GM19099 (cell line): ENCODE measurements at regions not wholly inside any gene's neighbourhood (a gene's known extent, or its start where the extent isn't known, plus 50 kb on each side); places are given as distances from the start of the nearest gene placed in this dataset.

ENCODE experiments used
- POLR2A ChIP-seq: IDR thresholded peaks from 3 replicates; pipeline ENCODE4 v1.6.1; 2011; ENCODE audit warnings: low read depth; ENCODE audit not compliant: insufficient read length; ENCODE audit errors: extremely low read depth

DNA sequence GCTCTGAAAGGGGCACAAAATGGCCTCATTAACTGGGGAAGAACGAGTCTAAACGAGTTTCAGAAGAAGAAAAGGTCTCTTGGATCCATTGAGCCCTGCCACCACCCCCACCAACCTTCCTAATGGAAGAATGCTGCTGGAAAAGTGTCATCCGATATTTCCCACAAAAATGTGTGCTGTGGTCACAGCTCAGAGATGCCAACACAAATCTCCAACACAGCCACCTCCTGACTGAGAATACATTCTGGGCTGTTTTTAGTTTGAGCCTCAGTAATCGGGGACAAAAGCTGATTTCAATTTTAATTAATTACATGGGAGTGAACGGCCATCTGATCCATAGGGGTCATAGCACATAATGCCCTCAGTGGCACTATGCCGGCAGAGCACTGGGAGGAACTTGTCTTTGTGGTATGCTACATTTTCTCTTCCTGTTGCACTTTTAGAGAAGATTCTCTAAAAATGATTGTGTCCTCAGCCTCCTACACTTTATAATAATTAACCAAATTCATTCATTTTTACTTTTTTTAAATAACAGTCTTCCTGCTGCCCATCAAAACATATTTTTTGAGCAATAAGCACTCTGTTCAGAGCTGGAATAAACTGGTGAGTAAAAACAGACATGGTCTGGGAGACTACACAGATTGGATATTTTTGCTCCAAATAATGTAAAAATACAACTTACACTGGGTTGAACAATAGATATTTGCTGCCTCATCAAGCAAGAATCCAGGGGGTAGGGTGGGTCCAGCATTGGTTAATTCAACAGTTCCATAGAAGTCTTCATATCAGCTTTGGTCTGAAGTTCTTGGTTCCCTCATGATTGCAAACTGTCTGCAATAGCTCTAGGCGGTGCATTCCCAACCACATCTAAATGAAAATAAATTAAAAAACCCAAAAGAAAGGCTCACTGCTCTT is 143.6 kb upstream of the TMEM170B start:
- TF ChIP-seq POLR2A = no peak

DNA sequence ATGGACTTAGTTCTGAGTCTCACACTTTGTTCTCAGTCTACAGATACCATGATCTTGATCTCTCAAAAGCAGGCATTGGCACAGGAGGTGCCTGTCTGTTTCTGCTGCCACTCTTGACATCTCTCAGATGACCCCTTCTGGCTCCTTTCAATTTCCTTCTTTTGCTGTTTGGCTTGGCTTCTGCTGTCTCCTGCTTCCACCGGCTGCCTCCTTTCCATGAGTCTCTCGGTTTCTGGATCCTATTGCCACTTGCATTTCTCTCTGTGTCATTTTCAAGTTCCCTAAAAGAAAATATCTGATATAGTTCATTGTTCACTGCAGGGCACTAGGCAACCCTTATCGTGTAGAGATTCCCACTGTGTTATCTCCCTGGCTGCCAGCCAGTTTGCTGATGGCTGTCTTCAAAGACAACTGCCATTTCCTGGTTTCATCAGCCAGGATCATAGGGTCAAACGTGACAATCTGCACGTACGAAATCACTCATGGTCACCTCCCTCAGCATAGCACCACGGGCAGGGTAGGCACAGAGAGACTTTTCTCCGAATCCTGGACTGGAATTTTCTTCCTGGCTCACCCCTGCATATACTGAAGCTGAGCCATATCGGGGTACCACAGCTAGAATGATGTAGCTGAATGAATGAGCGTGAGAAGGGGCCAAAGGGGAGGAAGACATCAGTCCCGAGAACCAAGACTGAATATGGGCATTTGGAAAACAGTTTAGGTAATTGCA is 144.6 kb upstream of the TMEM170B start:
- no peak for TF ChIP-seq POLR2A

DNA sequence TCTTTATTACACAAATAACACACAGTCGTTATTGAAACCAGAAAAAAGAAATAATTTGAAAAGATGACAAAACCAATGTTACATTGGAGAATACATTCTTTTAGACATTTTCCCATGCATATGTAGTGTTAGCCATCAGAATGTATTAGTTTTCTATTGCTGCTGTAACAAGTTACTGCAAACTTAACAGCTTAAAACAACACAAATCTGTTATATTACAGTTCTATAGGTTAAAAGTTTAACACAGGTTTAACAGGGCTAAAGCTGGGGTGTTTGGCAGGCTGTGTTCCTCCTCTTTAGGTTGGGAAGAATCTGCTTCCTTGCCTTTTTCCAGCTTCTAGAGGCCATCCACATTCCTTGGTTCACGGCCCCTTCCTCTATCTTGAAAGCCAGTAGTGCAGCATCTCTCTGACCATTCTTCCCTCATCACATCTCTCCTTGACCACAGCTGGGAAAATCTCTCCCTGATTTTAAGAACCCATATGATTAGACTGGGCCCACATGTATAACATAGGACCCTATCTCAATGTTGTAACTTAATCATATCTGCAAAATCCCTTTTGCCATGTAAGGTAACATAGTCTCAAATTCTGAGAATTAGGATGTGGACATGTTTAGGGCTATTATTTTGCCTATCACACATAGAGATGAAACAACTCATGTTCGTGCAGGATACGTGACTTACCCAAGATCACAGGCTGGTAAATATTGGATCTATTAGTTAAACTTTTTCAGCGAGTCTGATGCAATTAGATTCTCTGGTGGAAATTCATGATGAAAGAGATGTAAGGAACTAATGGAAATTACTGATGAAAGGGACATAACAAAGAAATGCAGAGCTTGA is 145.4 kb upstream of the TMEM170B start:
- TF ChIP-seq POLR2A = no peak

DNA sequence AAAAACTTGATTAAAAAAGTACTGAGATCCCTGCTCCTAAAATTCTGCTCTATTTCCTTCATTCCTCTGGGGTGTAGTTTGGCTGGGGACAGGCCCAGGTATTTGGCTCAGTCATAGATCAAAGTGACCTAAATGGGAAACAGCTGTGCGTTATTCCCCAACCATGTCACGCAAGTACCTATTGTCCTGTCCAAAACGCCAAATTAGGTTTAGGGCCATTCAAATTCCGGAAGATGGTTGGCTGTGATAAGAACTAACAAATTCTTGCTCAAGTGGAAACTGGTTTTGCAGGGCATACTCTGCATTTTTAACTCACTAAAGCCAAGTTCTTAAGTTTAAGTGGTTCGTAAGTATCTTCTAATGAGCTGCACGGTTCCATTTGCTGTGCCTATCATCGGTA is 147.6 kb upstream of the TMEM170B start:
- TF ChIP-seq POLR2A = no peak

DNA sequence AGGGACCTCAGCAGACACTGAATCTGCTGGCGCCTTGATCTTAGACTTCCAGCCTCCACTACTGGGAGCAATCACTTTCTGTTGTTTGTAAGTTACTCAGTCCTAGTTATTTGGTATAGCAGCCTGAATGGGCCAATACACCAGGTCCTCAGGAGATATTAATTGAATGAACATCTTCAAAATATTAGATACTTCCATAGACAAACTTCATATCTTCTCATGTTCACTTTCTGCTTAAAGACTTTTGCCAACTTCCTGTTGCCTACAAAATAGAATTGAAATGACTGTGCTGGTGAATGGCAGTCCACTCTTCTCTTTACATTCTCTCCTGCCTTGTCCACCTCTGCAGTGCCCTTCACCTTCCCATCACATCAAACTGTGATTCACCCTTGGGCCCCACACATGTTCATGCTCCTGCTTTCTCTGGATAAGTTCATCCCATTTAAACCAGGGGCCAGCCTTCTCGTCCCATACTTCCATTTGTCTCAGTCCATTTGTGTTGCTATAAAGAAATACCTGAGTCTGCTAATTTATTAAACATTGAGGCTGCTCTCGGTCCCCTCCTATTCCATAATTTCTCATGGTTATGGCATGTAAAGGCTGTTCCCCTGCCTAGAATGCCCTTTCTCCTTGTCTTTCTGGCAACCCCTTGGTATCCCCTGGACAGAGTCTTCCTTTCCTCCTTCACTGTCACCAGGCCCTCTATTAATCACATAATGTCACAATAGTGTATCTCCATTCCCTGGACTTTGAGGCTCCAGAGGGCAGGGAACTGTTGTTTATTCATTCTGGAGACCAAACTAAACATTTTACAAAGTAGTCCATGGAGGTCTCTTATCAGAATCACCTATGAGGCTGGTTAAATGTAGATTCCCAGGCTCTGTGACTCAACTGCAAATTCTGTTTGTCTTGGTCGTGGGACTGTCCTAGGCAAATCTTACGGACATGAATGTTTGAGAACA is 148.3 kb upstream of the TMEM170B start:
- TF ChIP-seq POLR2A = no peak

DNA sequence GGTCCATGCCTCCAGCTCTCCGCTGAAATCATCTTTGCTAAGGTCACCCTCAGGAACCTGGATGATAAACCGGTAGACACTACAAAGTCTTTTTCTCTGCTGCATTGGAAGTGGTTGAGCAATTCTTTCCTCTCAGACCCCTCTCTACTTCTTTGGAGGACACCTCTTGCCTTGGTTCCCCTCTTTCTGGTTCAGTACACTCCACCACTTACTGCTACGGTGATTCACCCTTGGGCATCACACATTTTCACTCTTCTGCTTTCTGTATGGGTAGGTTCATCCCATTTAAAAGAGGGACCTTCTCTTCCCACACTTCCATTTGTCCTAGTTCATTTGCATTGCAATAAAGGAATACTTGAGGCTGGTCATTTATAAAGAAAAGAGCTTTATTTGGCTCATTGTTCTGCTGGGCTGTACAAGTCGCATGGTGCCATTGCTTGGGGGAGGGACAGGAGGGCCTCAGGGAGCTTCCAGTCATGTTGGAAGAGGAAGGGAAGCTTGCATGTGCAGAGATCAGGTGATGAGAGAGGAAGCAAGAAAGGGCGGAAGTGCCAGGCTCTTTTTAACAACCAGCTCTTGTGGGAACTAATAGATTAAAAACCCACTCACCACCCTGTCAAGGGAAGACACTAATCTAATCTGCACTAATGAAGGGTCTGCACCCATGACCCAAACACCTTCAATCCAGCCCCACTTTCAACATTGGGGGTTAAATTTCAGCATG is 149.7 kb upstream of the TMEM170B start:
- no peak for TF ChIP-seq POLR2A

DNA sequence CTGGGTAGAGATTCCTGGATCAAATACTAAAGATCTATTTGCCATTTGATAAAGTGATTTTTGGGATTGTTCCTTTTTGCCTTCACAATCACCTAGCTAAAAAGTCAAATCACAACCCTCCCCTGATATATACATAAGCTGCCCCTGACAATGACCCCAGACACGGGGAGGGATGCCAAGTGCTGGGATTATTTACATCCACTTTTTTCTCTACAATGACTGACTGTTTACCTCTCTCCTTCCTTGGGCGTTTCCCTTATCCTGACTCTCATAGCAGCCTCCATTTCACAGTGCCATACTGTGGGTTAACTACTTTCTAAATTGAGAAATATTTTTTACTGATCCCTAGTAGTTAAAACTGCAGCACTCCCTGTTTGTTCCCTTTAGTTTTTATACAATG is 150.8 kb upstream of the TMEM170B start:
- TF ChIP-seq POLR2A = no peak

DNA sequence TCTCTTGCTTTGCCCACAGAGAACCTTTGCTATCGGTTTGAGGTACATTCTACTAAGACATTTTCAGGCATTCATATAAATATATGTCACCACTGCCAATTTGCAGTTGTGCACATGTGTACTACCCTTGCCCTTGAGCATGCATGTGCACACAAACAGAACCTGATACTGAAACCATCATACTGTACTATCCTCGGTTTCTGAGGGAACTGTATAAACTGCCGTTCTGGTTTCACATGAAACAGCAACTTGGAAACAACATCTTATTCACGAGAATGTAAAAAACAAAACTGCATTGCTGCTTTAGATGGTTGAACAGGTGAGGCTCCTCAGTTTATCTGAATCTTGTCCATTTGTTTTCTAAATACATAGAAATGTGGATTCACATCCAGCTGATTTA is 151.2 kb upstream of the TMEM170B start:
- TF ChIP-seq POLR2A = no peak

DNA sequence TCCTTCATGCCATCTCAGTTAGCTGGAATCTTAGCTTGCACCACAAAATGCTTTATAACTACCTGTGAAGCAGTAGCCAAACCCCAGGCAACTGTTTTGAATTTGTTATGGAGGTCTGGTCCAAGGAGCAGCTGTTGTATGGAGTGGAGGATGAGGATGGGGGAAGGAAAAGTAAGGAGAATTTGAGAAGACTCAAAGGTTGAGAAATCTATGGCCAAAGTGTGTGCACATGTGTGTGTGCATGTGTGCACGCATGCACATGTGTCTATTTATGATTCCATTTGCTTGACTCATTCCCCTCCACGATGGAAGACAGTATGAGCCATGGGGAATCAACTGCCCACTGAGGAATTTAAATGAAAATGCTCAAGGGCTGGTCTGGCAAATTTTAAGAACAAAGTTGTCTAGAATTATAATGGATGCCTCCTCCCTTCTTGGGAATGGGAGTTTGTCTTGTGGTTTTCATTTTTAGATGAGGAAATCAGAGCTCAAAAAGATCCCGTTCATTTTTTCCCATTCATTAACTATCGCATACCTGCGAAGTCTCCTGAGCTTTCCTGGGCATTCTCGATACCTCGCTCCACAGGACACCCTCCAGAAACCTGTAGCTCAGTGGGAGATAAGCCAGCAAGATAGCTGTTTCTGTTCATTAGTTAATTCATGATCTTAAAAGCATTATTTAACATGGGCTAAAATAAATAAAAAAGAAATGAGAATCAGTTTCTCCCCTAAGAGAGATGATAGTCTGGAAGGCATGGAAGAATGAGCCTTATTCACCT is 152.3 kb upstream of the NEDD9 start:
- TF ChIP-seq POLR2A = no peak

DNA sequence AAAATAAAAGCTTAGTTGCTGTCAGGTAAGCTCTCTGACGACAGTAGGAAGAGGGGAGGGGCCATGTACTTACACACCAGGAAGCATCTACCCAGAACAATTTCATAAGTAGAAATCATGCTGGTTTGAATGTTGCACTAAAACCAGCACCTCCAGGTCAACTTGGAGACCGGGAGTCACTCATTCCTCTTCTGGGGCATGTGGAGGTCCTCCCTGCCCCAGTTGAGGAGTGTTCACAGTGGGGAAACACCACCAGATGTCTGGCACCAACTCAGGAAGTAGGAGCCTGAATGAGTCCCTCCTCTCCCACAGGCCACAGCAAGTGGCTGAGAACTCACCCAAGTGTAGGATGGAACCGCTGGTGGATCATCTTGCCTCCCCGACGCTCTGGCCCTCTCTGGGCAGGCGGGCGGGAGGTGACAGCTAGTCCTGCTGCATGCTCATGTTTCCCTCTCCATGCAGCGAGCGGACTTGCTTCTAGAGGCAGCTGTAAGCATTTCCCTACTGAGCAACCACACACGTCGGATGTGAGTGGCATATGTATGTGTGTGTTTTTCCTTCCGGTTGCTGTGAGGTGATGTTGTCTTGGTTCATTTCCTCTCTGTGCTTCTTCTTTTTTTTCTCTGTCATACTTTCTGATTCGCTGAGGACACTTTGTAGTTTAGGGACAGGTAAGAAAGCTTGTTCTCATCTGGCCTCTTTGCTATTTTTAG is 149.5 kb upstream of the NEDD9 start:
- TF ChIP-seq POLR2A = peak; percentile 91

DNA sequence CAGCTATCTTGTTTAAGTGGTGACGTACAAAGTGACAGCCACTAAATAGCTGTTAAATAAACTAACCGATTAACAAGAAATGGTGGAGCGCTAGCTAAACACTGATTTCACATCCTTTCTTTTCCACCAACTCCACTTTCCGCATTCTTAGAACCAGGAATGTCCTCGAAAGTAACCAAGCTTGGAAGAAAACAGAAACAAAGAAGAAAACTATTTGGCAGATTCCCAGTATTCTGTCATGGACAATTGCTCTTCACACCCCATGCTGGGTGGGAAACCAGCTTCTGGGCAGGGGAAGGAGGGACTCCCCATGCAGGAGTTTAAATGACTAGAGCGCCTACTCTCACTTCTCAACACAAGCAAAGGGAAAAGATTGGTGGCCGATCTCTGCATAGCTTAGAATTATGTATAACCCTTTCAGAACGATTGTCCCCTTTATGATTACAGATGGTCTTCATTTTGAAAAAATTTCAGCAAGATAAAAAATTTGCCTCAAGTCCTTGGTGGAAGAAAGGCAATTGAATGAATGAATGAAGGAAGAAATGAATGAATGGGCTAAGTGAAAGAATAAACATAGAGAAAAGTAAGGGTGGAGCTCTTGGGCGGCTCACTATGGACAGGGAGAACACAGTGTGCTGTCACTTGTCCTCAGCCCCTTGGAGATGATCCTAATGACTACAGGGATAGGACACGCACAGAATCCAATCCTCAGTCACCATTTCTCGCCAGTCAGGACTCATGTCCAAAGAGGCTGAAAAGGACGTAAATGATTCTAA is 148.7 kb upstream of the NEDD9 start:
- no peak for TF ChIP-seq POLR2A

DNA sequence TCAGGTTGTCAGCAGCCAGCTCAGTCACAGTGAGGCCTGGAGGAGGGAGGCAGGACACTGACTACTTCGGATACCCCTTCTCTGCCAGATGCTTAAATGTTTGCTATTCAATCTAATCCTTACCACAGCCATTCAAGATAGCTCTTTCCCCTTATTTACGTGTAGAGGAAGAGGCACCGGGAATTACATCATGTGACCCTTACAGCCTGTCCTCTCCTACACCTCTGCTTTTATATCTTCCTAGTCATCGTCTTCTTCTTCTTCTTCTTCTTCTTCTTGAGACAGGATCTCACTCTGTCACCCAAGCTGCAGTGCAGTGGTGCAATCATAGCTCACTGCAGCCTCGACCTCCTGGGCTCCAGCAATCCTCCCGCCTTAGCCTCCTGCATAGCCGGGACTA is 148.1 kb upstream of the NEDD9 start:
- no peak for TF ChIP-seq POLR2A

DNA sequence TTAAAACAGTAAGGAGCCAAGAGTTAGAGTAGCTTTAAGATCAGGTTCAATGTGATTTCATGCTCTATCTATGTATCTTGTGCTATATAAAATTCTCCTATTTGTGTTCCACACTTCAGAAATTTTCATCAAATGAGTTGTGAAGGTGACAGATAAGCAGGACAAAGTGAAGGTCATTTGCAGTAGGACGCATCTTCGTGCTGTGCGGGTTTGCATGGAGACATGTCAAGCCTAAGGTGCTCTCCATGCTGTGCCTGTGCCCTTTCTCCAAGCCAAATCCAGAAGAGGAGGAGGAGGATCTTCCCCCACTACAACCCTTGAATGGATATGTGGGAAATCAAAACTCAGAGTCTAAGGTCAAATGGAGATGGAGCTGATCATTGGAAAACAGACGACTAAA is 147.3 kb upstream of the NEDD9 start:
- no peak for TF ChIP-seq POLR2A
